ENCODE measurements at regions not wholly inside any gene's neighbourhood (a gene's known extent, or its start where the extent isn't known, plus 50 kb on each side); places are given as distances from the start of the nearest gene placed in this dataset.

- no TSS peak for BruUV-seq (replicated peaks)
- Histone ChIP-seq H3K4me3 (no peak overlapping the region), H3F3A (ENCODE audit: insufficient read depth, low read depth) (peaks cover 18% of the 10 kb centered on the region), H2AFZ (no peak overlapping the region), H3K9me2 (ENCODE audit: insufficient read depth) (no peaks in the 10 kb centered on the region), H3K79me2 (ENCODE audit: low read depth) (no peaks in the 10 kb centered on the region), H4K20me1 (ENCODE audit: insufficient read depth) (no peaks in the 10 kb centered on the region), H3K4me1 (replicated peaks; ENCODE audit: insufficient read depth) (peaks cover 19% of the 10 kb centered on the region), H3K36me3 (ENCODE audit: low read depth) (no peaks in the 10 kb centered on the region), H3K9me3 (ENCODE audit: insufficient read depth, low read depth) (no peaks in the 10 kb centered on the region), H3K27ac (peak overlapping the region; percentile 92), H3K27me3 (ENCODE audit: insufficient read depth, low read depth) (no peaks in the 10 kb centered on the region), H3K4me2 (0 out of 2 replicates have a peak overlapping the region, but pooled peaks have one; percentile 36)
- ChIA-PET CTCF (interaction anchor here (1.0 to 1.4 kb wide), 2 partner anchors 44 to 1573 kb away, joined by 3 to 9 read pairs; no protein-coding TSS in a partner anchor), POLR2A (ENCODE audit: unreplicated experiment) (interaction anchor here (0.5 to 1.0 kb wide), 8 partner anchors 8 to 1522 kb away, joined by 3 to 8 read pairs (median 4); partner anchors contain the start of gene KLF6)
- TF ChIP-seq CTCF (conservative IDR thresholded peaks at IDR 0.05) (peak; percentile 67), EZH2 (IDR thresholded peaks at IDR 0.05; ENCODE audit: low read depth) (no peak)
- intact Hi-C loops (cut with micrococcal nuclease; ENCODE audit: unreplicated experiment): loop anchor here (1.0 to 2.0 kb wide), 3 partner anchors 108 to 1574 kb away; no protein-coding TSS in a partner anchor
- DNase-seq: peak; percentile 7 to 86
These were observed 55.0 kb upstream of the AKR1E2 start for GRCh38 chr10:4770801-4771553.

- Histone ChIP-seq H3K4me2 (no peak overlapping the region), H3K9me3 (ENCODE audit: insufficient read depth, low read depth) (no peaks in the 10 kb centered on the region), H4K20me1 (ENCODE audit: insufficient read depth) (no peaks in the 10 kb centered on the region), H3F3A (ENCODE audit: insufficient read depth, low read depth) (peaks cover 18% of the 10 kb centered on the region), H3K79me2 (ENCODE audit: low read depth) (no peaks in the 10 kb centered on the region), H2AFZ (no peak overlapping the region), H3K4me3 (no peak overlapping the region), H3K36me3 (ENCODE audit: low read depth) (no peaks in the 10 kb centered on the region), H3K27me3 (ENCODE audit: insufficient read depth, low read depth) (no peaks in the 10 kb centered on the region), H3K27ac (no peak overlapping the region), H3K4me1 (replicated peaks; ENCODE audit: insufficient read depth) (peaks cover 19% of the 10 kb centered on the region), H3K9me2 (ENCODE audit: insufficient read depth) (no peaks in the 10 kb centered on the region)
- TF ChIP-seq CTCF (conservative IDR thresholded peaks at IDR 0.05) (no peak), EZH2 (IDR thresholded peaks at IDR 0.05; ENCODE audit: low read depth) (no peak)
- intact Hi-C loops (cut with micrococcal nuclease; ENCODE audit: unreplicated experiment): loop anchor here (5.0 to 10.0 kb wide), 5 partner anchors 224 to 1146 kb away; no protein-coding TSS in a partner anchor
- no TSS peak for BruUV-seq (replicated peaks)
- DNase-seq: no peak
- ChIA-PET POLR2A (ENCODE audit: unreplicated experiment) (no interaction called here), CTCF (no interaction called here)
These were observed 57.6 kb upstream of the AKR1E2 start for GRCh38 chr10:4768416-4768815.

- intact Hi-C loops (cut with micrococcal nuclease; ENCODE audit: unreplicated experiment): loop anchor here (1.0 to 10.0 kb wide), 9 partner anchors 111 to 1570 kb away; partner anchors contain the start of gene KLF6
- Histone ChIP-seq H3K27me3 (ENCODE audit: insufficient read depth, low read depth) (no peaks in the 10 kb centered on the region), H3K27ac (no peak overlapping the region), H3K4me1 (replicated peaks; ENCODE audit: insufficient read depth) (peaks cover 19% of the 10 kb centered on the region), H3F3A (ENCODE audit: insufficient read depth, low read depth) (peaks cover 18% of the 10 kb centered on the region), H3K4me2 (no peak overlapping the region), H2AFZ (no peak overlapping the region), H3K9me2 (ENCODE audit: insufficient read depth) (no peaks in the 10 kb centered on the region), H4K20me1 (ENCODE audit: insufficient read depth) (no peaks in the 10 kb centered on the region), H3K9me3 (ENCODE audit: insufficient read depth, low read depth) (no peaks in the 10 kb centered on the region), H3K4me3 (no peak overlapping the region), H3K79me2 (ENCODE audit: low read depth) (no peaks in the 10 kb centered on the region), H3K36me3 (ENCODE audit: low read depth) (no peaks in the 10 kb centered on the region)
- ChIA-PET CTCF (interaction anchor here (0.6 to 1.0 kb wide), 4 partner anchors 46 to 1695 kb away, joined by 3 to 7 read pairs (median 3); no protein-coding TSS in a partner anchor), POLR2A (ENCODE audit: unreplicated experiment) (no interaction called here)
- BruUV-seq (replicated peaks): no TSS peak
- DNase-seq: no peak
- no peak for TF ChIP-seq EZH2 (IDR thresholded peaks at IDR 0.05; ENCODE audit: low read depth)
- peak; percentile 72 for TF ChIP-seq CTCF (conservative IDR thresholded peaks at IDR 0.05)
These were observed 58.8 kb upstream of the AKR1E2 start for GRCh38 chr10:4767033-4767814.
